ENCODE measurements at regions not wholly inside any gene's neighbourhood (a gene's known extent, or its start where the extent isn't known, plus 50 kb on each side); places are given as distances from the start of the nearest gene placed in this dataset.
"Not testable (repeated sequence)": the region's sequence is repeated elsewhere in the genome, so short reads cannot be mapped to it uniquely, and the experiment has no call there.

DNA sequence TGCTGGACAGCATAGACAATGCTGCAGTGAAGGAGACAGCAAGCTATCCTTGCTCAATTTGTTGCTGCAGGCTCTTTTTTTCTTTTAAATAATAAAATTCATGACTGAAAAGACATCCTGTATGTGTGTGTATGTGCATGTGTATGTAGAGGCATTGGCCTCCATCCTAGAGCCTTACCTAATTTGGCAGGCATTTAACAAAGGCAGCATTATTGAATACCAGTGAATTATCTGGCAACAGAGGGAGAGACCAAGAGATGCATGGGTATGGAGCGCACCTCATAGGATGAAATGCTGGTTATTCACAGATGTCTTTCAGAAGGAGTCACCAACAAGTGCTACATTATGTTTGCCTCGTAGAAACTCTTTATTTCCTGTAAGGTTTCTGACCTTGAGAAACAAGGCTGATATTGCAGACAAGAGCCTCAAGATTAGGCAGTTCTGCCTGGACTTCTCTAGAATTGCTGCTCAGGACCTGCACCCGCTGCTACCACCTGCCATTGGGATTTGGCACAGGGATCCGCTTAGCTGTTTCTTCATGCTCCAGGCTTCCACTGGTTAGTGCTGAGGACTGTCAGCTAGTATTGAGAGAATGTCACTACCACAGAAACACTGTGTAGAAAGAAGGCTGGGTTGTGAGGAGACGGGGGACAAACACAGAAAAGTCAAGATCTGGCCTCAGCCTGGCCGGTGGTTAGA lies 247.7 kb upstream of the RFX3 start:
- no peak for DNase-seq

DNA sequence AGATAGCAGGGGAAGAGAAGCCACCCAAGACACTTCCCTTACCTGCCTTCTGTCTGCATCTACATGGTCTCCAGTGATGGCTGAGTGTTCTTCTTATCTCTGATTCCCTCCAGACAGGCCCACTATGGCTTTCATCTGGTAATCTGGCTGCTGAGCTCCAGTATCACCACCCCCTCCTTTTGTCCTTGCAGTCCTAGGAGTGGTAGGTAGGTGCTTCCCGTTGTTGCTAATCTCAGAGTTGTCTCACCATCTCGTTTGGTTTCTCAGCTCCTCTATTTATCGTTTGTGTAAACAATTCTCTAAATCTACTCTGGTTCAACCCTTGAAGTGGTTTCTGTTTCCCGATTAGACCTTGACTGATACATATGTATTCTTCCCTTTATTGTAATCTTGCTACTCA lies 243.8 kb upstream of the RFX3 start:
- no peak for DNase-seq

DNA sequence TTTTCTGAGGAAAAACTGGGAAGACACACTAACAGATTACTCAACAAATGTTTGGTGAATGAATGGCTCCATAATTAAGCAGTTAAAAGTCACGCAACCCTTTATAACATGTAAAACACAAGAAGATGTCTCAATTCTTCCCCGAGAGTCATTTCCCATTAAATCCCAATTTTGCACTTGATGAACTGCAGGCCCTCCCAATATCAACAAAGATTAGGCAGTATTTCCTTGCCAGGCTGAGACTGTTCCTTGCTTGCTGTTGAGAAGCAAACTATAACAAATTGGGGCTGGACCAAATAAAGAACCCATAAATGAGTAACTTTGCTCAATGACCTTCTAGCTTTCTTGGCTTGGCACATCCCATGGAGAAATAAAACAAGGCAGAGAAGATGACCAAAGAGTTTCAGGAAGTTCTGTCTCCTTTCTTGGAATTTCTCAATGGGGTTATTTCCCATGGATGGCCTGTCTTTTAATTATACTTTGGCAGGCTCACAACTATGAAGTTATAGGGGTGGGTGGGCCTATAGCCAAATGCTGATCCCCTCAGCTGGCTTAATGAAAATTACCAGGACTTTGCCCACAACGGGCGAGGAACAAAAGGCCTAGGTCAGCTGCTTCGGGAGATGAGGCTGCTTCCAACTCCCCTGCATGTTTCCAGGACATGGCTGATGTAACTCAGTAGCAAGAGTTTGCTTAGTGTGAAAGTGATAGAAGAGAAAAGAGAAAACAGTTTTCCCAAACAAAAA lies 243.1 kb upstream of the RFX3 start:
- DNase-seq, result no peak

DNA sequence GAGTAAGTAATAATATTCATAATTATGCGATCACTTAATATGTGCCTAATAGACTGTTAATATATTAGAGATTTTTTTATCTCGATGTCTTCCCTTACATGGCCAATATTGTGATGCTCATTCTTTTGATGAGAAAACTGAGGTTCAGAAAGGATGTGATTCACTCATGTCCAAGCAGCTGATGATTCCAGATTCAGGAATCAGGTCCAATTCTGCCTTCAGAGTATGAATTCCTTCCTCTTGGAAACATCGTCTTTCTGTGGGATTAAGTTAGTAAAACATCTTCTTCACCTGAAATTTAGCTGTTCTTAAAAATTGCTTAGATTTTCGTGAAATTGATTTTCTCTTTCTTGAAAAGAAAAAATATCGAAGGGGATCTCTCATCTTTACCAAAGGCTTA lies 242.5 kb upstream of the RFX3 start:
- no peak for DNase-seq

DNA sequence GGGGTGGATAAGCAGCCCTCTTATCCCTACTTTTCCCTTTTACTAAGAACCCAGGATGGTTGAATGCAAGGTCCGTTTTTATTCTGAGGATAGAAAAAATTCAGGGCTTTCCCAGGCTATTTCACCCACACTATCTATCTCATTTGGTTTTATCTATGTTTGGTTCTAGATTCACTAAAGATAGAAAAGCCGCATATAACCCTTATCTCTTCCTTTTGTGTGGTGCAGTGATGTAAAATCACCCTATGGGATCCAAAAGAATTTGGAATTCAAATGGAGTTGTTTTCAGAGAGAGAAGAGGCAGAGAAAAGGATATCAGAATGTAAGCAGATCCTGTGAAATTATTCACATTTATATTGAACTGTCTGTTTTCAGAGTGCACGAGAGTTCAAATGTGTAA lies 236.3 kb upstream of the RFX3 start:
- no peak for DNase-seq

DNA sequence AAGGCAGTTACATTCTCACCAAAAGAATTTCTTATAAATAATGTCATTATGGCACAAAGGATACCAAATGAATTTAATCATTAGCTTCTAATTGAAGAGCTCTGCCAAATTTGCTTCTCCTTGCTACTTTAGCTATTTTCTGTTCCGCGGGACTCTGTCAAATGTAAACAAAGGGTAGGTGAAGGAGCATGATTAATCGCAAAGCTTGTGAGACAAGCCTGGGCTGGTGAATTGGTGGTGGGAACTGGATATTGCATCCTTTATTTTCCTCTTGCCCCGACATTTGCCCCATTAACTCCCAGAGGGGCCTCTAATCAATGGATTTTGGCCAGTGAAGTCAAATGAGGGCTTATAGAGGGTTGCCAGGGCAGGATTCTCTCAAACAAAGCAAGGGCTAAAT lies 234.2 kb upstream of the RFX3 start:
- DNase-seq, result no peak

DNA sequence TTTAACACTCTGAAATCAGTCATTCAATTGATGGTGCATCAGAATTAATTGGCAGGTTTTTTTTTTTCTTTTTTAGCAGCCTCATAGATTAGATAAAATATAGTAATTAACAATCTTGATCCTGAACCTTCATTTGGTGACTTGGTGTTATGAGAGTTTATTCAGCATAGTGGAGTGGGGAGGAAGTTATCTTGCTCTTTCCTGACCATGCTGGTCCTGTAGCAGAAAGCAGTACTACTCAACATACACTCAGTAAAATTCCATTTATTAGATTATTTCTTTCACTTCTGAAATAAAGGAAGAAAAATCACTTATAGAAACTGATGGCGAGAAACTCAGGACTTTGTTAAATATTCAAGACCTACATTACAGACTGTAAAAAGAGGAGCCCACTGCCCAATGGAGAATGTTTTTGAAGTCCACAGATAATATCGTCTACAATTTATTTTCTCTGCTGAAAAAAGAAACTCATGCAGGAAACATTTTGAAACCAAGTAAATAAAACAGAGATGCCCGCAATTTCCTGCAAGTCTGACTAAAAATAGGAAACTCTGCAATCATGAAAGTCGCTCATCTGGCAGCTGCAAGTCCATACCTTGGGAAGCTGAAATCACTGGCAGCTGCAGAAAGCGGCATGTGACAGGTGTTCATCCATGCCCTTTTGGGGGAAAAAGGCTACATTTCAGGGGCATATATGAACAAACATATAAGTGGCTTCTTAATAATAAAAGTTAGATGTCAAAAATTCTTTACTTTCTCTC lies 233.2 kb upstream of the RFX3 start:
- DNase-seq, result no peak

DNA sequence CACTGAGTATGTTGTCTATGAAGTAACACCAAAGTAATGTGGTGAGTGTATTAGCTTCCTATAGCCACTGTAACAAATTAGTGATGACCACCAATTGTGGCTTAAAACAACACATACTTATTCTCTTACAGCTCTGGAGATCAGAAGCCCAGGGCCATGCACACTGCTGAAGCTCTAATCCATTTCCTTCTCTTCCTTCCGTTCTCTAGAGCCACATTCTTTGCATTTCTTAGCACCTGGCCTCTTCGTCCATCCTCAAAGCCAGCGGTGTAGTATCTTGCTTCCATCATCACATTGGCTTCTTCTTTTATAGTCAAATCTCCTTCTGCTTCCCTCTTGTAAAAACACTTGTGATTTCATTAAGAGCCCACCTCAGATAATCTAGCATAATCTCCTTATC lies 230.3 kb upstream of the RFX3 start:
- DNase-seq, result no peak

DNA sequence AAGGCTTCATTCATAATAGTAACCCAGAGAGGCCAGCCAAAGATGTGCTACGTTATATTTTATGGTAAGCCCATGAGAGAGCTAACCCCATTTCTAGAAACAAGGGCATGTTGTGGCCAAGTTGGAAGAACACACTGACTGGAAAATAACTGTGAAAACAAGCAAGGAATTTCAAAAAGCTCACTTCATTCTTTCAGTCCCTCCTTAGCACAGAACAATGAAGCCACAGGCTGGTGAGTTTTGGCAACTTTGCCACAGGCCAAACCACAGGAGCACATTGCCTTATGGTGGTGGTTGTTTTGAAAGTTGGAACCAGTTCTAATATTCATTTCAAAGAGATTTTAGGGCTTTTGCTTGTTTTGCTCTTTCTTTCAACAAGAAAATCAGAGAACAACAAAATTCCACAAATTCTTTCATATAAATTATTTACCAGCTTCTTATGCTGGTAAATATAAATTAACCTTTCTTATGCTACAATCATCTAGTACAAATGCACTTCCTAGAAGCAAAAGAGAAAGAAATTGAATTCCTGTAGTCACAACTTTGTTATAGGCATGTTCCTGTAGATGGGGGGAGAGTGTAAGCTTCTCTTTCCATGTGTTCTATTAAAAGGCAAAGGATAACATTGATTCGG lies 225.4 kb upstream of the RFX3 start:
- DNase-seq, result no peak

DNA sequence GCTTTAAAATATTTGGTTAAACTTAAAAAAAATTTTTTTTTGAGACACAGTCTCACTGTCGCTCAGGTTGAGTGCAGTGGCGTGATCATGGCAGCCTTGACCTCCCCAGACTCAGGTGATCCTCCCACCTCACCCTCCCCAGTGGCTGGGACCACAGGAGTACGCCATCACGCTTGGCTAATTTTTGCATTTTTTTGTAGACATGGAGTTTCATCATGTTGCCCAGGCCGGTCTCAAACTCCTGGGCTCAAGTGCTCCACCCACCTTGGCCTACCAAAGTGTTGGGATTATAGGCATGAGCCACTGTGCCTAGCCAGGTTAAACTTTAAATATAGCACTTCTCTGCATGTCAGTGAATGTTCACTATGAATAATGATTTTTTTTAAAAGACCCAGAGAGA lies 224.5 kb upstream of the RFX3 start:
- DNase-seq, result no peak

DNA sequence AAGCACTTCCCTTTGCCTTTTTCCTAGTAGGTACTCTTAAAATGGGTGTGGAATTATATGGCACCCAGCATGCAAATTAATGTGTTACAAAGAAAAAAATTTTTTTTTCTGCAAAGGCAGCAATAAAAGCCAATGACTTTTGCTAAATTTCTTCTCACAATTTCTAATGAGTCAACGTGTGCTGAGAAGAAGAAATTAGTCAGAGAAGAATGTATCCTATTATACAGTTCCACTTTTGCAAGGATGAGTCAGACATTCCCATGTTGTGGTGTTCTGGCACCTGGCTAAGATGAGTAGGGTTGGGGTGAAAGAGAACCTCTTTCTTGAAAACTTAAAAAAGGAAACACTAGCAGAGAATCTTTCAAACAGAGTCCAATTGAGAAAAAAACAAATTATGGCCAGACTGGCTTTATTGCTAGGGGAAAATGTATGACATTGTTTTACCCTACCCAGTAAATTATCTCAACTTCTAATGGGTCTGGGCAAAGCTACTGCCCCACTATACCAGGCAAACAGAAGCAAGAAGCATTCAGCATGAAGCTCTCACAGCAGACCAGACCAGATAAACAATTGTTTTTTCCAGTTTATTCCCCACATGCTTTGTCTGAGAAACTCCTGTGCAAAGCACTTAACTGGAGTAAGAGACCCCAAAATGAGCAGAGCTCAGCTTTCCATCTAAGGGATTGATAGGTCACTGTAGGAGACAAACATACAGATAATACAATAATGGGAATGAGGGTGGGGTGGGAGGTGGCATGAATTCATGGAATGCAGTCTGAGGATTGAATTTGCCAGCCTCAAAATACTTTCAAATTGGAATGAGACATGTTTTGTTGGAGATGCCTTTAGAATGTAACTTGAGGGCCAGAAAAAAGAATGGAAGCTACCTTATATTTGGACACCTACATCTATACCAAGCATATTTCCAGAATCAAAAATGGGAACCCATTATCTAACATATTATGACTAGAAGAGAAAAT lies 220.8 kb upstream of the RFX3 start:
- peak in 1 of 2 donors; percentile 1 for DNase-seq

DNA sequence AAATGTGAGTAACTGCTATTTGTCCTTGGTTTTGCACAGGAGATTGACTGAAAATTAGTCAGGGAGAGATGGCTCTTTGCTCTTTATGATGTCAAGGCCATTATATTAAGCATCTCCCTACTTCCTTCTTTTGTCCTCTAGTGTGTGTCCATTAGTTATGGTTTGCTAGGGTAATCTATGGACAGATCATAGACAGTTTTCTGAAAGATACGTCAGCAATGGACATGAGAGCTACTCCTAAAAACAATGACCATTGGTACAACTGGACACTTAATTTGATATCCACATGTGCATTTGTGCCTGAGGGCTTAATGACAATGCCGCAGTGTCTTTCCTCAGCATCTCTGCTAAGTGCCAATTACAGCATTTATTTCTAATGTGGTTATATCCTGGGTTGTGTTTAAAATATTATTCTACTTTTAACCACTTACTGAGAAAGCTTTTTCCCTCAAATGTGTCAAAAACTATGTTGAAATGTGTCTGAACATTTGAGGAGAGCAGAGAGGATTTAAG lies 218.2 kb upstream of the RFX3 start:
- no peak for DNase-seq

DNA sequence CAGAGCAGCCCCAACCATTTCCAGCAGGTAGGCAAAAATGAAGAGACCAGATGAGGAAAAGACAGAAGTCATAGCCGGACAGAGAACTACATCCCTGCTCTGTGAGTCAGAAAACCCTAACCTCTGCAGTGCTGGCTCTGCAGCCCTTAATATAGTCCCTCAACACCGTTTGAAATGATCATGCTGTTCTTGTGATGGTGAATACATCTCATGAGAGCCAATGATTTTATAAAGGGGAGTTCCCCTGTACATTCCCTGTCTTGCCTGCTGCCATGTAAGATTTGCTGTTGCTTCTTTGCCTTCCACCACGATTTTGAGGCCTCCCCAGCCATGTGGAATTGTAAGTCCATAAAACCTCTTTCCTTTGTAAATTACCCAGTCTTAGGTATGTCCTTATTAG lies 216.8 kb upstream of the RFX3 start:
- no peak for DNase-seq

DNA sequence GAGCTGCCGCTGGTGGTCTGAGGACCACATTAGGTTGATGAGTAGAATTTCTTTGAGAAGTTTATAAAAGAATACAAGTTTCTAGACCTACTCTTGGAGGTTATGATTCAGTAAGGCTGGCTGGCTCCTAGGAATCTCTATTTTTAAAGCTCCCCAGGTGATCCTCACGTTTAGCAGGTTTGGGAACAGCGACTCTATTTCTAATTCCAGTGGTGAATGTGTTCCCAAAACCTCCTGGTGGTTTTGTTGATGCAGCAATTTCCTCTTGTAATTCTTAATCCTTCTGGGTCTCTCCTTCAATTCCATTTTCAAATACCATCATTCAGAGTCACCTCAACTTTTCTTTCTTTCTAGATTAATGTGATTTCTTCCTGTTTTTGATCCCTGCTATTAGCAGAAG lies 215.9 kb upstream of the RFX3 start:
- no peak for DNase-seq

DNA sequence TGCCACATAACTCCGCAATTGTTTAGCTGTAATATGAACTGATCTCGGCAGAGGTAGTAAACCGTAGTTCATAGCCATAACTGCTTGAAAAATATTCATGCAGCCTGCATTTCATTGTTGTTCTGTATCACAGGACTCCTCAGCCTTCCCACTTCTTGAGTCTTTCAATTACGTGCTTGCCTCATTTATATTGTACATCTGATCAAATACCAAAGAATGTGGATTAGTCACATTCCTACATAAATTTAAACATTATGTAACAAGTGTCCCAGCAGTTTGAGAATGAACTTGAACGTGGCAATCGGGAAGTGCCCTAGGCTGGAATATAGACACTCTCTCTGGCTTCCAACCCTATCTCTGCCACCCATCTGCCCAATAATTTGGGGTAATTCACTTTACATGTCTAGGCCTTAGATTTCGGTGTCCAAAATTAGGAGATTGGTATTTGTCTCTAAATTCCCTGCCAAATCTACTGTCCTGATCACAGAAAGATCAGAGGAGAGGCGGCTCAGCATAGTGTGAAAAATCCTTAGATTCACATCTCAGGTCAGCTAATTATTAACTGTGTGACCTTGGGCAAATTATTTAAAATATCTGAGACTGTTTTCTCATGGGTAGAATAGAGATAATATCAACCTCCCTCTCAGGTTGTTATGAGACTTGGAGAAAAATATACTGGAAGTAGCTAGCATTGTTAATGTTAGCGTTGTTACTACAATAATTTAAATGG lies 215.1 kb upstream of the RFX3 start:
- no peak for DNase-seq

DNA sequence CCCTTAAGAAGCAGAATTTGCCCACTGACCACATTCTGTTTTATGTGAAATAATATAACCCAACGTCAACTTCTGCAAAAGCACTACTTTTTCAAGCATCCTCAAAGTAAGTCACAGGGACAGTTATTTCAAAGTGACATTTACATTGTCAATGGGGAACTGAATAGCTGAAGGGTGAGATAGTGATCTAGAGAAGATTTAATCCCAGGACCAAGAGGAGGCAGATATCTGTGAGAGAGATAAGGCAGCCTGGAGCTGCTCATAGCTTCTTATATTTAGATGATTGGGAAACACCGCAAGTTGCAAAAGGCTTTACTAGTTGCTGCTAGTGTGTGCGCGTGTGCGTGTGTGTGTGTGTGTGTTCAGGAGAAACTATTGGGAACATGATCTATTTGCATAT lies 210.4 kb upstream of the RFX3 start:
- no peak for DNase-seq

DNA sequence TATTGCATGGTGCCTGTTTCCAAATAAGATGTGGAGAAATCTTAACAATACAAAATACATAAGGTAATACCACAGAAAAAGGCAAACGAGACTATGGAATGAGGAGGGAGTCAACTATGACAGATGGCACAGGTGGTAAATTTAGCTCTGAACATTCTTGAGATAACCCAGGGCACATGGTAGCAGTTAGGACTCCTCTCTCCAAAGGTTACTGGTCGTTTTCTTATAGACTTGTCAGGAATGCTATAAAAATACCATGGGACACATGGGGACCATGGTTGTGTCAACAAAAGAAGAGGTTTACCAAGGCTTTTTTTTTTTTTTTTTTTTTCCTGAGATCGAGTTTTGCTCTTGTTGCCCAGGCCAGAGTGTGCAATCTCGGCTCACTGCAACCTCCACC lies 209.4 kb upstream of the RFX3 start:
- DNase-seq, result no peak

DNA sequence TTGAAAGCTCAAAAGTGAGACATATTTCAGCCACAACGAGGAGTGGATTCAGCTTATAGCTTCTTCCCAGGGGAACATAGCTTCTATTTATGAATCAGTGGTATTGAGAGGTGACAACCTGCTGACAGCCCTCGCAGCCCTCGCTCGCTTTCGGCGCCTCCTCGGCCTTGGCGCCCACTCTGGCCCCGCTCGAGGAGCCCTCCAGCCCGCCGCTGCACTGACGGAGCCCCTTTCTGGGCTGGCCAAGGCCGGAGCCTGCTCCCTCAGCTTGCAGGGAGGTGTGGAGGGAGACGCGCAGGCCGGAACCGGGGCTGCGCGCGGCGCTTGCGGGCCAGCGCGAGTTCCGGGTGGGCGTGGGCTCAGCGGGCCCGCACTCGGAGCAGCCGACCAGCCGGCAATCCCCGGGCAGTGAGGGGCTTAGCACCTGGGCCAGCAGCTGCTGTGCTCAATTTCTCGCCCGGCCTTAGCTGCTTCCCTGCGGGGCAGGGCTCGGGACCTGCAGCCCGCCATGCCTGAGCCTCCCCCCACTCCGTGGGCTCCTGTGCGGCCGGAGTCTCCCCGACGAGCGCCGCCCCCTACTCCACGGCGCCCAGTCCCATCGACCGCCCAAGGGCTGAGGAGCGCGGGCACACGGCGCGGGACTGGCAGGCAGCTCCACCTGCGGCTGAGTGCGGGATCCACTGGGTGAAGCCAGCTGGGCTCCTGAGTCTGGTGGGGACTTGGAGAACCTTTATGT lies 207.9 kb upstream of the RFX3 start:
- not testable (repeated sequence) for DNase-seq

DNA sequence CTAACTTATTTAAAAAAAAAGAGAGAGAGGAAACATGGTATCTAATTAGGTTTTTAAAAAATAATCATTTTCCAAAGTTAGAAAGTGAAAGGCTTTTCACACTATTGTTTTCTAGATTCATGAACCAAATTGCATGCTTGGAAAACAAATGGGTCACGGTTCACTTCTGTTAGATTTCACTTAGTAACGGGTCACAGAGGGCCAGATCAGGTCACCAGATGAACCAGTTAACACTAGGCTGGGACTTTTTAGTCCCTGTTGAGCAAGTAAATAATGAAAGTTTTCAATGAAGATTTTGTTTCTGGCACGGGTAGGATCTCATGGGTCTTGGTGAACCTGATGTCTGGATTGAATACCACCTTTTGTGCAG lies 207.2 kb upstream of the RFX3 start:
- no peak for DNase-seq
